Posterior cingulate gyrus (tissue), 11 donors: ENCODE measurements at regions not wholly inside any gene's neighbourhood (a gene's known extent, or its start where the extent isn't known, plus 50 kb on each side); places are given as distances from the start of the nearest gene placed in this dataset.
"Not testable (repeated sequence)": the region's sequence is repeated elsewhere in the genome, so short reads cannot be mapped to it uniquely, and the experiment has no call there.

Experiments used
- DNase-seq, 10 donors: peaks; one replicate each; pipeline versions ENCODE4 v3.0.0 to v3.0.0-alpha.2; 2020 to 2021; ENCODE audit warnings: mixed read lengths in 3 of 10
- intact Hi-C: fragments of 100-400 bp; cut with DNase I; formaldehyde crosslinking; loops from one replicate; pipeline ENCODE4 v1.15.1; 2023

- intact Hi-C loops, result no loop called here
- no peak for DNase-seq
Measured at GRCh38 chr16:80915079-80915450, 91.6 kb downstream of the CMC2 start.

- DNase-seq, result no peak
- intact Hi-C loops, result no loop called here
Measured at GRCh38 chr16:80914379-80915078, 92.2 kb downstream of the CMC2 start.

DNA sequence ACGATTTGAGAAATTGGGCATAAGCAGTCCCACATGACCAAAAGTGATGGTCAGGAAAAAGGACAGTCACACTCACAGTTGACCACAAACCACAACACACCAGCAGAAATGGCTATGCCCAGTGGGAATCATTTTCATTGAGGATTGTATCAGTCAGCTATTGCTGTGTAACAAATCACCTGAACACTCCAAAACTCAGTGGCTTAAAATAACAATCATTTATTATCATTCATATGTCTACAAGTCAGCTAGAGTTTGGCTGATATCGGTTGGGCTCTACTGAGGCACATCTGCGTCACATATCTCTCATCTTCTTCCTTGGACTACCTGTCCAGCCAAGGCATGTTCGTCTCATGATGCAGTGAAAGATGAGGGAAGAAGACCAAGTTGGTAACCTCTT lies 93.3 kb downstream of the CMC2 start:
- no peak for DNase-seq
- intact Hi-C loops, result no loop called here

DNA sequence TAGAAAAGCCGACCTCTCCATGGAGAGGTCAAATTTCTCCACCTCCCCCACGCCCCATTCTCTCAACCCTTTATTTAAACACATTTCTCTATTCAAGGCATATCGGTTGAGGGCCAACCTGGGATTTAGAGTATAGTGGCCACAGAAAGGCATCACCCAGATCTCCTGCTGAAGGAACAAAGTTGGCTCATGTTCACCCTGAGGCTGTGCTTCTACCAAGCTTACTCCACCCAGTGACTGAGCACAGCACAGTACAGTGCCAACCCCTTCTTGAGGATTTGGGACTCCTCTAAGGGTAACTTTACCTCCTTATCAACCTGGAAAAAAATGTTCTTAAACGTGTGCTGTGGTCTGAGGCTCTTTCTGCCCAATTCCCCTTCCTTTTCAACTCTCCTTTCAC lies 94.0 kb downstream of the CMC2 start:
- intact Hi-C loops, result no loop called here

DNA sequence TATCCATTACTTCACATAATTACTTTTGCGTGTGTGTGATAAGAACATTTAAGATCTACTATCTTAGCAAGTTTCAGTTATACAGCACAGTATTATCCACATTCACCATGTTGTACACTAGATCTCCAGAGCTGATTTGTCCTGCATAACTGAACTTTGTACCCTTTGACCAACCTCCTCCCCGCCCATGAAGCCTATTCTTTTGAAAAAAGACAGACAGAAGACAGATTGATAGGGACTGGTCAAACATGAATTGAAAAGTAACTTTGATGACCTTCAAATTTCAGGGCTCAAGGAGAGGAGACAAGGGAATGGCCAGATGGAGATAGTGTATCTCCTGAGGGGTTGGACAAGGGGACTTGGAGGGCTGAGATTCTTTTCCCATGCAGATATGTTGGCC lies 96.3 kb downstream of the CMC2 start:
- no peak for DNase-seq
- intact Hi-C loops, result no loop called here

More for the DNA sequence above, 94.0 kb downstream of the CMC2 start:
- DNase-seq, result no peak

GRCh38 chr16:80909720-80910119 lies 97.0 kb downstream of the CMC2 start:
- intact Hi-C loops, result no loop called here
- DNase-seq, result no peak

DNA sequence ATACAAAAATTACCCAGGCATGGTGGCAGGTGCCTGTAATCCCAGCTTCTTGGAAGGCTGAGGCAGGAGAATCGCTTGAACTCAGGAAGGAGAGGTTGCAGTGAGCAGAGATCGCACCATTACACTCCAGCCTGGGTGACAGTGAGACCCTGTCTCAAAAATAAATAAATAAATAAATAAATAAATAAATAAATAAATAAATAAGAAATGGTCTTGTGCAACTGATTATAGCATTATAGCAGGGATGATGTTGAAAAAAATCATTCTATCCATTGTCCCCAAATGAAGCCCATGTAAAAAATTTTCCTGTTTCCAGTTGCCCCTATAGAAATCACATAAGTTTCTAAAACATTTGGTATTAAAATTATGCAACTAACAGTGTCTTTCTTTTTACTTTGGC lies 100.5 kb downstream of the CMC2 start:
- intact Hi-C loops, DNase-seq: not testable (repeated sequence)

DNA sequence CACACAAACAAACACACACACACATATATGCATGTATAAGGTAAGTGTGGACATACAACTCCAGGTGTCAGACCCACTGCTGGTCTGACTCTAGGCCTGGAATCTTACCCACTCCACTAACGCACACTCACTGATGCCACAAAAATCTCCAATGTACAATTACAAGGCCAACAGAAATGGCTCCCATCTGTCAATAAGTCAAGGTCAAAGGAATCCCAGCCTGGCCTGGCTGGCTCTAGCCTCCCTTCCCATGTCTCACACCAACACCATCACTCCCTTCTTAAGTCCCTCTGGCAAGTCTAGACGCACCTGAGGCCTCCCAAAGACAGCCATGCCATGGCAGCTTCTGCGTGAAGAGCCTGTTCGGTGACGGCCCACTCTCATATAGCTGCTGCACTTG lies 99.2 kb upstream of the CDYL2 start:
- no peak for DNase-seq
- intact Hi-C loops, result no loop called here

DNA sequence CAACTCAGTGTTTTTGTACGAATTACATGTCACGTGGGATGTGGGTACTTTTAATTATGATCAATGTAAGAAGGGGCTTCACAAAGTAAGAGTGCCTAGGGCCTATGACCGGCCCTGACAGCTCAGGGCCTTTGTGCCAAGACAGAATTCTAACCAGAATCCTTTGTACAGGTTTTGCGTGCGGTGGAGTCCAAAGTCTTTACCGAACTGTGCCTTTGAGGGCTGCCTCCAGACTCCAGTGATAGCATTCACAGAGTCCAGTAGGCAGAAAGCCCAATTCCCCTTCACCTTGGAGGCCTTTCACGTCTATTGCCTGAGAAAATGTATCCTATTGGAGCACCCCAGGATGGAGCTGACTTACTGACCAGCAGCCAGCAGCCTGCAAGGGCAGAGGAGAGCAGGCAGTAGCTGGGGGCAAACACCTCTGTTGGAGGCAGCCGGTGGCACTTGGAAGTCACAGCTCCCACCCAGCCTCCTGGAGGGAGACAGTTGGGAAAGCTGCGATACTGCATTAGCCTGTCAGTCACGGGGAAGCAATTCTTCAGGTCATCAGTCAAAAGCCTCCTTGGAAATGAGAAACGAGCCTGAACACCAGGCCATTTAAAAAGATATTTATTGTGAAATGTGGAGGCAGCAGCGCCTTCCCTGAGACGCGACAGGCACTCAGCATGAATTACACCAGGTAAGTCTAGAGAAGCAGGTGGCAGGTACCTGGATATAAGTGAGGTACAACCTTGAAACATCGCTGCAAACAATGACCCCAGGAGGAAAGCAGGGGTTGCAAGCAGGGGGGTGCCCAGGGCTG lies 98.1 kb upstream of the CDYL2 start:
- DNase-seq, result no peak
- intact Hi-C loops, result no loop called here

GRCh38 chr16:80900593-80900954 lies 96.2 kb upstream of the CDYL2 start:
- intact Hi-C loops, result no loop called here
- DNase-seq, result no peak

GRCh38 chr16:80899809-80900592 lies 95.6 kb upstream of the CDYL2 start:
- peak in 8 of 10 donors; percentile 9 to 88 (median 23) for DNase-seq
- intact Hi-C loops, result no loop called here

- no peak for DNase-seq
- intact Hi-C loops, result no loop called here
Measured at GRCh38 chr16:80896776-80897175, 92.4 kb upstream of the CDYL2 start.

DNA sequence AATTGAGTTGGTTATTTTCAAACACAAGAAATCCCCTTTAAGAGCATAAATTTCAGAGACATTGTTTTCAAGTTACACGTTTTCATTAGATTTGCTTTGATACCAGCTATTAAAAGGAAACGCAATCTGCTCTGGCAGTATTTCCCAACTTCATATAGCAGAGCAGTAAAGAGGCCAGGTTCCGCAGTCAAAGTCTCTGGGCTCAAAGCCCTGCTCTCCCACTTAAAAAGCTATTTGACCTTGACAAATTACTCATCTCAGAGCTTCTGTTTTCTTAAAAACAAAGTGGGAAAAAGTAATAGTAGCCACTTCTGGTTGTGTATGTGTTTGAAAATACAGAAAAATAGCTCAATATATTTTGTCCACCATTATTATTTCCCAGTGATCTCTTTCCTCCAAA lies 89.7 kb upstream of the CDYL2 start:
- intact Hi-C loops, result no loop called here
- DNase-seq, result no peak

- no peak for DNase-seq
- intact Hi-C loops, result no loop called here
Measured at GRCh38 chr16:80893686-80894085, 89.3 kb upstream of the CDYL2 start.

- intact Hi-C loops, DNase-seq: not testable (repeated sequence)
Measured at GRCh38 chr16:80892395-80892794, 88.0 kb upstream of the CDYL2 start.

DNA sequence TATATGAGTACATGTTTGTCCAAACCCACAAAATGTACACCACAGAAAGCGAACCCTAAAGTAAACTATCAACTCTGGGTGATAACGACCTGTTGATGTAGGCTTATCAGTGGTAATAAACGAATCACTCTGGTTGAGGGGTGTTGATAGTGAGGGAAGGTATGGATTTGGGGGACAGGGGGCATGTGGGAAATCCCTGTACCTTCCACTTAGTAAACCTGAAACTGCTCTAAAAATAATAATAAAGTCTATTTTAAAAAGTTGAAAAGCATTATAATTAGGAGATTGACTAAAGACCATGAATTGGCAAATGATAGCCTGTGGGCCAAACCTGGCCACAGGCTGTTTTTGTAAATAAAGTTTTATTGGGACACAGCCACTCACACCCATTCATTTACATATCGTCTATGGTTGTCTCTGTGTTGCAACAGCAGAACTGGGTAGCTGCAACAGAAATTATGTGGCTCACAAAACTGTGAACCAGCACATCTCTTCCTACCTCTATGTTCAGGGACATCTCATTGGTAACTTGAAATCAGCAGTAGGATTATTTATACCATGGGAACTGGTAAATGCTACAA lies 85.5 kb upstream of the CDYL2 start:
- DNase-seq, result no peak
- intact Hi-C loops, result no loop called here

DNA sequence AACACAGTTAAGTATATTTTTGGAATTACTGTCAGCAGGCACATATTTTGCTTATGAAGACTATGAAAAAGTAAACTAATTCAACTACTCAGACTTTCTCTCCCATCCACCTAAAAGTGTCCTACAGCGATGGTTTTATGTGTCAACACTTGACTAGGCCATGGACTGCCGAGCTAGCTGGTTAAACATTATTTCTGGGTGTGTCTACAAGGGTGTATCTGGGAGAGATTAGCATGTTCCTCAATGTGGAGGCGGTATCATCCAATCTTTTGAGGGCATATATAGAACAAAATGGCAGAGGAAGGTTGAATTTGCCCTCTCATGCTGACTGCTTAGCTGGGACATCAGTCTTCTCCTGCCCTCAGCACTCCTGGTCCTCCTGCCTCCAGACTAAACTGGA lies 82.7 kb upstream of the CDYL2 start:
- DNase-seq, result no peak
- intact Hi-C loops, result no loop called here

DNA sequence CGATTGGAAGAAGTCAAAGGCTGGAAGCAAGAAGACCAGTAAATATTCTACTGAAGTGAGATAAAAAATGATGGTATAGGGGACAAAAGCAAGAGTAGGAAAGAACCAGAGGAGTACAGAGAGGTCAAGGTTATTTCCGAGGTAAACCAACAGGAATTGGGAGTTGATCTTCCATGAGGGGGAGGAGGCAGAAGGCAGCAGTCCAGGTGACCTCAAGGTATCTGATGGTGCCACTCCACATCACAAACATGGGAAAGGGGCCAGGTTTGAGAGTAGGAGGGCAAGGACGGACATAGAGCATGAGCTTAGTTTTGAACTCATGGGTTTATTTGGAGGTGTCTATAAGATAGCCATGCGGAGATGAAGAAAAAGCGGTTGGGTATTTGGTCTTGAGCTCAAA lies 79.4 kb upstream of the CDYL2 start:
- no peak for DNase-seq
- intact Hi-C loops, result no loop called here

- DNase-seq, result no peak
- intact Hi-C loops, result no loop called here
Measured at GRCh38 chr16:80883159-80883642, 78.8 kb upstream of the CDYL2 start.

DNA sequence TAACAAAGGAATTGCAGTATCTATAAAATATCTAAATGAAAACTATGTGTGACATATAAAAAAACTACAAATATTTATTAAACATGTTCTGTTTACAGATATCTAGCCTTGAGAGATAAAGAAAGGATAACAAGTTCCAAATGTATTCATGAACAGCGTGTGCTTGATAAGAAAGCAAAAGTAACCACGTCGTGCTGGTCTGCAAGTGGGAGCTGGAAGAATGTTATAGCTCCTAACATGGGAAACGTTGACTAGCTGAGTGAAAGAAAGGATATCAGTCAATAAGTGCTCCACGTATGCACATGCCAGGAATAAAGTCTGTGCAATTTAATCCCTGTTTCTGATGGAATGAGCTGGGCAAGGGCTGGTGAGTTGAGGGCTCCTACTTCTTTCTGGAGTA lies 71.2 kb upstream of the CDYL2 start:
- intact Hi-C loops, result no loop called here
- DNase-seq, result no peak

DNA sequence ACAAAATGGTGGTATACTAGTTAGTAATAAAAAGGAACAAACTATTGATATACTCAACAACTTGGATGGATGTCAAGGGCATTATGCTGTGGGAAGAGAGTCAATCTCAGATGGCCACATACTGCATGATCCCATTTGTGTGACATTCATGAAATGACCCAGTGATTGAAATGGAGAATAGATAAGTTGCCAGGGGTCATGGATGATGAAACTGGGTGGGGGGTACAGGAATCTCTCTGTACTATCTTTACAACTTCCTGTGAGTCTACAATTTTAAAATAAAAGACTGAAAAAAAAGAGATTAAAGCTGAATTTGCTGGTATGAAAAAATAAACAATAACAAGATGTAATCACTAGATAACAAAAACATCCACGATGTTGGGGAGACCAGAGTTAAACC lies 70.5 kb upstream of the CDYL2 start:
- intact Hi-C loops, result no loop called here
- DNase-seq, result no peak
